Endothelial cell of umbilical vein (primary cell): ENCODE measurements at regions not wholly inside any gene's neighbourhood (a gene's known extent, or its start where the extent isn't known, plus 50 kb on each side); places are given as distances from the start of the nearest gene placed in this dataset.

Source experiments
- BruUV-seq: library from RNA; stranded (reverse); fragments of 400-500 nt; replicated peaks from 2 replicates; lab custom pipeline; 2021; lab: Mats Ljungman, UMichigan
- CTCF ChIA-PET: fragments of 300-600, 350-600 bp; sonication (Branson Sonifier 250); formaldehyde crosslinking; loops from one replicate; lab custom pipeline; 2021; ENCODE audit warnings: antibody characterized with exemption, inconsistent platforms; lab: Charles Lee
- POLR2A ChIA-PET: fragments of 300-600, 350-600 bp; sonication (Branson Sonifier 250); formaldehyde crosslinking; loops from one replicate; lab custom pipeline; 2021; ENCODE audit warnings: antibody characterized with exemption, inconsistent platforms; lab: Charles Lee
- DNase-seq: peaks from one replicate; pipeline ENCODE4 v3.0.0-alpha.2; 2011; ENCODE audit warnings: low read depth, low spot score
- FAIRE-seq: peaks from 2 replicates; lab custom pipeline; 2011; peaks lifted over from hg19 to GRCh38; lab: Jason Lieb, UNC
- H2AFZ ChIP-seq: 2 replicates; pipeline ENCODE4 v1.6.0; 2012; ENCODE audit warnings: low read depth, low read length, control low read depth, inconsistent platforms
- H3K27ac ChIP-seq: 2 replicates; pipeline ENCODE4 v1.5.1; 2011; ENCODE audit warnings: low read depth, mild to moderate bottlenecking, control low read depth, low read length, moderate library complexity; ENCODE audit not compliant: insufficient read depth
- H3K27me3 ChIP-seq, 2 experiments: 2 replicates each; pipeline versions ENCODE4 v1.6.0 to v1.6.1; 2011; ENCODE audit warnings: low read length in 2 of 2, mixed read lengths in 1 of 2; ENCODE audit not compliant: control insufficient read depth in 2 of 2, insufficient read depth in 2 of 2
- H3K36me3 ChIP-seq, 2 experiments: 2 replicates in 1 of 2; 3 replicates in 1 of 2; pipeline ENCODE4 v1.5.1; 2011; ENCODE audit warnings: low read length in 2 of 2, mild to moderate bottlenecking in 1 of 2, moderate library complexity in 1 of 2; ENCODE audit not compliant: control insufficient read depth in 2 of 2, insufficient read depth in 2 of 2; ENCODE audit errors: extremely low read depth in 1 of 2
- H3K4me1 ChIP-seq: 3 replicates; pipeline ENCODE4 v1.5.1; 2011; ENCODE audit warnings: mild to moderate bottlenecking, low read length; ENCODE audit not compliant: control insufficient read depth, insufficient read depth; ENCODE audit errors: extremely low read depth
- H3K4me2 ChIP-seq: 2 replicates; pipeline ENCODE4 v1.6.1; 2011; ENCODE audit warnings: low read length, control low read depth, mixed read lengths; ENCODE audit not compliant: insufficient read depth
- H3K4me3 ChIP-seq, 3 experiments: fragments of 200-600 bp in 1 of 3; sonication (generic), shearing (Covaris generic) in 1 of 3; replicated peaks in 1 of 3; 2 replicates each; pipeline ENCODE4 v1.5.1; 2011 to 2016; ENCODE audit warnings: control low read depth in 3 of 3, low read length in 3 of 3, mild to moderate bottlenecking in 2 of 3, inconsistent platforms in 1 of 3, low read depth in 1 of 3, moderate library complexity in 1 of 3; ENCODE audit not compliant: insufficient read depth in 1 of 3
- H3K79me2 ChIP-seq: 2 replicates; pipeline ENCODE4 v1.6.0; 2012; ENCODE audit warnings: low read length, inconsistent platforms; ENCODE audit not compliant: control insufficient read depth, insufficient read depth
- H3K9ac ChIP-seq: replicated peaks from 2 replicates; pipeline ENCODE3; 2011; ENCODE audit warnings: low read length, control low read depth; ENCODE audit not compliant: insufficient read depth; ENCODE audit errors: extremely low read depth
- H3K9me1 ChIP-seq: replicated peaks from 3 replicates; pipeline ENCODE4 v1.6.0; 2011; ENCODE audit warnings: mild to moderate bottlenecking, low read length; ENCODE audit not compliant: control insufficient read depth, insufficient read depth; ENCODE audit errors: extremely low read depth
- H3K9me3 ChIP-seq: replicated peaks from 2 replicates; pipeline ENCODE4 v1.5.1; 2012; ENCODE audit warnings: low read length, inconsistent platforms; ENCODE audit not compliant: control insufficient read depth, insufficient read depth
- H4K20me1 ChIP-seq: replicated peaks from 2 replicates; pipeline ENCODE3; 2011; ENCODE audit warnings: mild to moderate bottlenecking, low read length; ENCODE audit not compliant: control insufficient read depth, insufficient read depth; ENCODE audit errors: extremely low read depth
- EZH2 ChIP-seq: IDR thresholded peaks from 2 replicates; pipeline ENCODE4 v1.6.1; 2012; ENCODE audit warnings: borderline replicate concordance, low read depth, mild to moderate bottlenecking, moderate library complexity, low read length, inconsistent platforms; ENCODE audit not compliant: severe bottlenecking
- FOS ChIP-seq: IDR thresholded peaks from 2 replicates; pipeline ENCODE4 v1.6.1; 2011; ENCODE audit warnings: mild to moderate bottlenecking, low read length, moderate library complexity, borderline replicate concordance; ENCODE audit not compliant: insufficient read depth
- GATA2 ChIP-seq: IDR thresholded peaks from 2 replicates; pipeline ENCODE4 v1.7.0; 2011; ENCODE audit warnings: low read depth, mild to moderate bottlenecking, moderate library complexity, mixed read lengths, low read length; ENCODE audit not compliant: insufficient read length, insufficient read depth
- JUN ChIP-seq: IDR thresholded peaks from 2 replicates; pipeline ENCODE4 v1.6.1; 2011; ENCODE audit warnings: borderline replicate concordance, low read depth; ENCODE audit not compliant: insufficient read length, insufficient read depth
- MAX ChIP-seq: IDR thresholded peaks from 2 replicates; pipeline ENCODE4 v1.6.1; 2011; ENCODE audit not compliant: insufficient read depth, insufficient read length
- MYC ChIP-seq: IDR thresholded peaks from one replicate; pipeline ENCODE4 v1.6.1; 2011; ENCODE audit warnings: mild to moderate bottlenecking, low read depth, low read length
- POLR2A ChIP-seq: IDR thresholded peaks from 2 replicates; pipeline ENCODE4 v1.6.1; 2012; ENCODE audit warnings: low read depth, mild to moderate bottlenecking, control low read depth, low read length
- POLR2AphosphoS5 ChIP-seq: IDR thresholded peaks from 2 replicates; pipeline ENCODE4 v1.6.1; 2012; ENCODE audit warnings: low read depth, mild to moderate bottlenecking, control low read depth, low read length, moderate library complexity; ENCODE audit not compliant: insufficient read depth
- dilution Hi-C: fragments of 300-500 bp; cut with MboI; formaldehyde crosslinking; loops from one replicate; pipeline ENCODE4 v1.15.0; 2019; ENCODE audit warnings: low sequenced_read_pairs; ENCODE audit not compliant: extremely low pct_ligation_motif_present
- intact Hi-C: fragments of 100-400 bp; cut with micrococcal nuclease; formaldehyde crosslinking; loops from one replicate; pipeline ENCODE4 v1.10.0; 2022
- TF ChIP-seq, protein P1 (sequence below), 2 donors: IDR thresholded peaks; 1 replicate in 1 of 2; 2 replicates in 1 of 2; pipeline ENCODE4 v1.5.1; 2011; ENCODE audit warnings: low read length in 2 of 2, mild to moderate bottlenecking in 2 of 2, moderate library complexity in 2 of 2, control low read depth in 1 of 2, inconsistent platforms in 1 of 2, low read depth in 1 of 2; ENCODE audit not compliant: insufficient read depth in 1 of 2; ENCODE audit errors: extremely low read depth in 1 of 2

DNA sequence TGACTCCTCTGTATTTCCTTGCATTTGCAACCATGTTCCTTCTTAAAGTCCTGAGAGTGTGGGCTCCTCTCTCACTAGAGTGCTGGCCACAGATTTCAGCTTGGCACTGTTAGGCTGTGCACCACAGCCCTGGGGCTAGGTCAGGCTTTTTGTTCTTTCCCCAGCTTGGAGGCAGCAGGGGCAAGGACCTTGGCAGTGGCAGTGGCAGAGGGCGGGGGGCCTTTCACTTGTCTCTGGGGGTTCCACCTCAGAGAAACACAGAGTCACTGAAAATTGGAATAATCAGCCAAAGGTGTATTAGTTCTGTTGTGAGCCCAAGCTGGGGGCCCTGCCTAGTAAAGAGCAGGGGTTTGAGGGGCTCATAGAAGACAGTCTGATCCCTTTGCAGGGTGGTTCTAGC, 142.8 kb upstream of the CT83 start:
- H3K9me1 ChIP-seq, result no peaks in the 10 kb centered on the region
- no peaks in the 10 kb centered on the region for H3K79me2 ChIP-seq
- no peaks in the 10 kb centered on the region for H3K27me3 ChIP-seq
- dilution Hi-C loops (no loop called here), intact Hi-C loops (no loop called here)
- DNase-seq, result no peak
- H3K4me3 ChIP-seq, result no peak overlapping the region
- H2AFZ ChIP-seq, result no peak overlapping the region
- no peaks in the 10 kb centered on the region for H4K20me1 ChIP-seq
- no peak overlapping the region for H3K4me2 ChIP-seq
- BruUV-seq, result no TSS peak
- ChIA-PET CTCF (no interaction called here), POLR2A (no interaction called here)
- no peak for FAIRE-seq
- H3K36me3 ChIP-seq, result no peaks in the 10 kb centered on the region
- H3K9me3 ChIP-seq, result no peaks in the 10 kb centered on the region
- TF ChIP-seq, protein P1, sequence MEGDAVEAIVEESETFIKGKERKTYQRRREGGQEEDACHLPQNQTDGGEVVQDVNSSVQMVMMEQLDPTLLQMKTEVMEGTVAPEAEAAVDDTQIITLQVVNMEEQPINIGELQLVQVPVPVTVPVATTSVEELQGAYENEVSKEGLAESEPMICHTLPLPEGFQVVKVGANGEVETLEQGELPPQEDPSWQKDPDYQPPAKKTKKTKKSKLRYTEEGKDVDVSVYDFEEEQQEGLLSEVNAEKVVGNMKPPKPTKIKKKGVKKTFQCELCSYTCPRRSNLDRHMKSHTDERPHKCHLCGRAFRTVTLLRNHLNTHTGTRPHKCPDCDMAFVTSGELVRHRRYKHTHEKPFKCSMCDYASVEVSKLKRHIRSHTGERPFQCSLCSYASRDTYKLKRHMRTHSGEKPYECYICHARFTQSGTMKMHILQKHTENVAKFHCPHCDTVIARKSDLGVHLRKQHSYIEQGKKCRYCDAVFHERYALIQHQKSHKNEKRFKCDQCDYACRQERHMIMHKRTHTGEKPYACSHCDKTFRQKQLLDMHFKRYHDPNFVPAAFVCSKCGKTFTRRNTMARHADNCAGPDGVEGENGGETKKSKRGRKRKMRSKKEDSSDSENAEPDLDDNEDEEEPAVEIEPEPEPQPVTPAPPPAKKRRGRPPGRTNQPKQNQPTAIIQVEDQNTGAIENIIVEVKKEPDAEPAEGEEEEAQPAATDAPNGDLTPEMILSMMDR (IDR thresholded peaks at IDR 0.05; ENCODE audit: extremely low read depth in 1 of 2, insufficient read depth in 1 of 2, low read depth in 1 of 2, low read length in 2 of 2), result no peak
- TF ChIP-seq FOS, result no peak
- no peak for TF ChIP-seq POLR2AphosphoS5
- no peak for TF ChIP-seq MAX
- TF ChIP-seq POLR2A, result no peak
- TF ChIP-seq MYC, result no peak
- TF ChIP-seq GATA2, result no peak
- no peak for TF ChIP-seq JUN
- TF ChIP-seq EZH2, result no peak
- H3K4me1 ChIP-seq, result no peaks in the 10 kb centered on the region
- no peak overlapping the region for H3K9ac ChIP-seq
- no peak overlapping the region for H3K27ac ChIP-seq
